ENCODE measurements at regions not wholly inside any gene's neighbourhood (a gene's known extent, or its start where the extent isn't known, plus 50 kb on each side); places are given as distances from the start of the nearest gene placed in this dataset.
"Not testable (repeated sequence)": the region's sequence is repeated elsewhere in the genome, so short reads cannot be mapped to it uniquely, and the experiment has no call there.

- DNase-seq, result no peak
These were observed 442.4 kb upstream of the PLXNA2 start for GRCh38 chr1:208686592-208686991.

- DNase-seq, result no peak
These were observed 444.6 kb upstream of the PLXNA2 start for GRCh38 chr1:208688656-208689315.

GRCh38 chr1:208691012-208691411 is 446.8 kb upstream of the PLXNA2 start:
- DNase-seq, result no peak

GRCh38 chr1:208709981-208710380 is 465.8 kb upstream of the PLXNA2 start:
- no peak for DNase-seq

- DNase-seq, result no peak
These were observed 470.1 kb upstream of the PLXNA2 start for GRCh38 chr1:208714323-208714722.

GRCh38 chr1:208717525-208717924 is 473.3 kb upstream of the PLXNA2 start:
- no peak for DNase-seq

- no peak for DNase-seq
These were observed 478.4 kb upstream of the PLXNA2 start for GRCh38 chr1:208722592-208722991.

- no peak for DNase-seq
These were observed 479.9 kb upstream of the PLXNA2 start for GRCh38 chr1:208724079-208724478.

GRCh38 chr1:208728815-208729214 is 484.6 kb upstream of the PLXNA2 start:
- DNase-seq, result no peak

GRCh38 chr1:208731981-208732821 is 488.0 kb upstream of the PLXNA2 start:
- DNase-seq, result no peak

GRCh38 chr1:208737161-208737560 is 493.0 kb upstream of the PLXNA2 start:
- DNase-seq, result no peak

- DNase-seq, result no peak
These were observed 493.7 kb upstream of the PLXNA2 start for GRCh38 chr1:208737922-208738321.

GRCh38 chr1:208739636-208740035 is 495.5 kb upstream of the PLXNA2 start:
- not testable (repeated sequence) for DNase-seq

GRCh38 chr1:208741296-208741695 is 497.1 kb upstream of the PLXNA2 start:
- no peak for DNase-seq

- DNase-seq, result no peak
These were observed 499.2 kb upstream of the PLXNA2 start for GRCh38 chr1:208743361-208743760.

- DNase-seq, result peak in 3 of 58 donors; percentile 1 to 6 (median 1)
These were observed 503.8 kb upstream of the PLXNA2 start for GRCh38 chr1:208747979-208748378.

GRCh38 chr1:208748387-208749165 is 504.4 kb upstream of the PLXNA2 start:
- no peak for DNase-seq

GRCh38 chr1:208756339-208756981 is 512.3 kb upstream of the PLXNA2 start:
- no peak for DNase-seq

GRCh38 chr1:208757846-208758245 is 513.7 kb upstream of the PLXNA2 start:
- no peak for DNase-seq

- no peak for DNase-seq
These were observed 515.1 kb upstream of the PLXNA2 start for GRCh38 chr1:208759255-208759654.

- no peak for DNase-seq
These were observed 519.8 kb upstream of the PLXNA2 start for GRCh38 chr1:208763971-208764370.

GRCh38 chr1:208766832-208767231 is 522.6 kb upstream of the PLXNA2 start:
- DNase-seq, result no peak
